SK-N-SH treated with all-trans-retinoic acid at 6 μM for 48 hours (cell line): ENCODE measurements at regions not wholly inside any gene's neighbourhood (a gene's known extent, or its start where the extent isn't known, plus 50 kb on each side); places are given as distances from the start of the nearest gene placed in this dataset.

Source experiments
- BACH2 ChIP-seq: fragments of 250-450 bp; sonication (Bioruptor Pico); IDR thresholded peaks from 2 replicates; pipeline ENCODE4 v1.9.0; 2021; ENCODE audit warnings: mild to moderate bottlenecking, borderline replicate concordance
- GLIS3 ChIP-seq: fragments of 250-450 bp; sonication (Bioruptor Pico); IDR thresholded peaks from 2 replicates; pipeline ENCODE4 v1.5.0; 2020; ENCODE audit warnings: mild to moderate bottlenecking, moderate library complexity
- RARB ChIP-seq: fragments of 250-450 bp; sonication (Bioruptor Pico); IDR thresholded peaks from 2 replicates; pipeline ENCODE4 v1.8.0; 2021; ENCODE audit warnings: mild to moderate bottlenecking, moderate library complexity
- TSHZ2 ChIP-seq: fragments of 250-450 bp; sonication (Bioruptor Pico); IDR thresholded peaks from 2 replicates; pipeline ENCODE4 v1.5.0; 2020; ENCODE audit warnings: mild to moderate bottlenecking, moderate library complexity
- TF ChIP-seq, protein P1 (sequence below): fragments of 250-450 bp; sonication (Bioruptor Pico); IDR thresholded peaks from 2 replicates; pipeline ENCODE4 v1.8.0; 2020; ENCODE audit warnings: mild to moderate bottlenecking, moderate library complexity, borderline replicate concordance

DNA sequence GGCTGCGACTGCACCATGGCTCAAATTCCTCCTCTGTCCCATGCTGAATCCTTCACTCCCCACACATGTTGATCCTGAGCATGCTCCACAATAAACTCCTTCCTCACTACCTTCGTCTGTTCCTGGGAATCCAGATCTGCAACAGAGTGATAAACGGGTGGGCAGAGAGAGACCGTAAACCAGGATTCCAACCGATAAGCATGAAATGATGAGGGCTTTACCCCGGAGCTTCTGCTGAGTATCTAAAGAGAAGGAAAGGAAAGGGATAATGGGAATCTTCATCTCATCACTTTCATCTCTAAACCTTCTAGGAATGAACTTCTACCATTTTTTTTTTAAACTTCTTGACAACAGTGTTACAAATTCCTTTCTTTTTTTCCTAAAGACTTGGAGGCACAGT lies 329.3 kb upstream of the TNP1 start:
- TF ChIP-seq RARB (no peak), GLIS3 (CRISPR knock-in tag) (no peak), BACH2 (CRISPR knock-in tag) (no peak), TSHZ2 (CRISPR knock-in tag) (no peak)
- TF ChIP-seq, protein P1, sequence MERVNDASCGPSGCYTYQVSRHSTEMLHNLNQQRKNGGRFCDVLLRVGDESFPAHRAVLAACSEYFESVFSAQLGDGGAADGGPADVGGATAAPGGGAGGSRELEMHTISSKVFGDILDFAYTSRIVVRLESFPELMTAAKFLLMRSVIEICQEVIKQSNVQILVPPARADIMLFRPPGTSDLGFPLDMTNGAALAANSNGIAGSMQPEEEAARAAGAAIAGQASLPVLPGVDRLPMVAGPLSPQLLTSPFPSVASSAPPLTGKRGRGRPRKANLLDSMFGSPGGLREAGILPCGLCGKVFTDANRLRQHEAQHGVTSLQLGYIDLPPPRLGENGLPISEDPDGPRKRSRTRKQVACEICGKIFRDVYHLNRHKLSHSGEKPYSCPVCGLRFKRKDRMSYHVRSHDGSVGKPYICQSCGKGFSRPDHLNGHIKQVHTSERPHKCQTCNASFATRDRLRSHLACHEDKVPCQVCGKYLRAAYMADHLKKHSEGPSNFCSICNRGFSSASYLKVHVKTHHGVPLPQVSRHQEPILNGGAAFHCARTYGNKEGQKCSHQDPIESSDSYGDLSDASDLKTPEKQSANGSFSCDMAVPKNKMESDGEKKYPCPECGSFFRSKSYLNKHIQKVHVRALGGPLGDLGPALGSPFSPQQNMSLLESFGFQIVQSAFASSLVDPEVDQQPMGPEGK (CRISPR knock-in tag): no peak
